ENCODE measurements at regions not wholly inside any gene's neighbourhood (a gene's known extent, or its start where the extent isn't known, plus 50 kb on each side); places are given as distances from the start of the nearest gene placed in this dataset.
"Not testable (repeated sequence)": the region's sequence is repeated elsewhere in the genome, so short reads cannot be mapped to it uniquely, and the experiment has no call there.

GRCh38 chr15:24331964-24332363 lies 343.6 kb upstream of the NPAP1 start:
- H3K27me3 ChIP-seq (ENCODE audit: insufficient read depth, low read depth); H3K79me2 ChIP-seq (ENCODE audit: low read depth); H4K20me1 ChIP-seq (ENCODE audit: insufficient read depth); BruUV-seq (replicated peaks); H3K36me3 ChIP-seq (ENCODE audit: low read depth); DNase-seq; H3K4me1 ChIP-seq (replicated peaks; ENCODE audit: insufficient read depth); H3K27ac ChIP-seq; H3K9me3 ChIP-seq (ENCODE audit: insufficient read depth, low read depth); H3K4me2 ChIP-seq; CTCF ChIA-PET; intact Hi-C loops (cut with micrococcal nuclease; ENCODE audit: unreplicated experiment); H3K4me3 ChIP-seq; POLR2A ChIA-PET (ENCODE audit: unreplicated experiment); H3F3A ChIP-seq (ENCODE audit: insufficient read depth, low read depth); H3K9me2 ChIP-seq (ENCODE audit: insufficient read depth); H2AFZ ChIP-seq: not testable (repeated sequence)

- H2AFZ ChIP-seq; intact Hi-C loops (cut with micrococcal nuclease; ENCODE audit: unreplicated experiment); H3K9me2 ChIP-seq (ENCODE audit: insufficient read depth); H3K4me1 ChIP-seq (replicated peaks; ENCODE audit: insufficient read depth); H3K27me3 ChIP-seq (ENCODE audit: insufficient read depth, low read depth); H3F3A ChIP-seq (ENCODE audit: insufficient read depth, low read depth); DNase-seq; H3K4me2 ChIP-seq; H3K27ac ChIP-seq; CTCF ChIA-PET; H3K4me3 ChIP-seq; H3K9me3 ChIP-seq (ENCODE audit: insufficient read depth, low read depth); BruUV-seq (replicated peaks); H4K20me1 ChIP-seq (ENCODE audit: insufficient read depth); H3K79me2 ChIP-seq (ENCODE audit: low read depth); H3K36me3 ChIP-seq (ENCODE audit: low read depth); POLR2A ChIA-PET (ENCODE audit: unreplicated experiment): not testable (repeated sequence)
Measured at GRCh38 chr15:24341876-24342275, 333.7 kb upstream of the NPAP1 start.

GRCh38 chr15:24352777-24353176 lies 322.8 kb upstream of the NPAP1 start:
- H3K27me3 ChIP-seq (ENCODE audit: insufficient read depth, low read depth); H3K9me2 ChIP-seq (ENCODE audit: insufficient read depth); H3K27ac ChIP-seq; H3K4me2 ChIP-seq; H3K4me1 ChIP-seq (replicated peaks; ENCODE audit: insufficient read depth); H3K79me2 ChIP-seq (ENCODE audit: low read depth); POLR2A ChIA-PET (ENCODE audit: unreplicated experiment); CTCF ChIA-PET; DNase-seq; H3K4me3 ChIP-seq; intact Hi-C loops (cut with micrococcal nuclease; ENCODE audit: unreplicated experiment); H4K20me1 ChIP-seq (ENCODE audit: insufficient read depth); H3K9me3 ChIP-seq (ENCODE audit: insufficient read depth, low read depth); H2AFZ ChIP-seq; H3F3A ChIP-seq (ENCODE audit: insufficient read depth, low read depth); H3K36me3 ChIP-seq (ENCODE audit: low read depth); BruUV-seq (replicated peaks): not testable (repeated sequence)

- H3K79me2 ChIP-seq (ENCODE audit: low read depth); CTCF ChIA-PET; POLR2A ChIA-PET (ENCODE audit: unreplicated experiment); DNase-seq; H3K4me1 ChIP-seq (replicated peaks; ENCODE audit: insufficient read depth); H3K27me3 ChIP-seq (ENCODE audit: insufficient read depth, low read depth); H3K4me2 ChIP-seq; H2AFZ ChIP-seq; H3K27ac ChIP-seq; H3K9me3 ChIP-seq (ENCODE audit: insufficient read depth, low read depth); H3K9me2 ChIP-seq (ENCODE audit: insufficient read depth); H3F3A ChIP-seq (ENCODE audit: insufficient read depth, low read depth); intact Hi-C loops (cut with micrococcal nuclease; ENCODE audit: unreplicated experiment); H4K20me1 ChIP-seq (ENCODE audit: insufficient read depth); H3K36me3 ChIP-seq (ENCODE audit: low read depth); H3K4me3 ChIP-seq; BruUV-seq (replicated peaks): not testable (repeated sequence)
Measured at GRCh38 chr15:24381103-24381502, 294.5 kb upstream of the NPAP1 start.

- H3K4me3 ChIP-seq; H3K9me2 ChIP-seq (ENCODE audit: insufficient read depth); H2AFZ ChIP-seq; POLR2A ChIA-PET (ENCODE audit: unreplicated experiment); H3K9me3 ChIP-seq (ENCODE audit: insufficient read depth, low read depth); H3F3A ChIP-seq (ENCODE audit: insufficient read depth, low read depth); H3K27ac ChIP-seq; H3K27me3 ChIP-seq (ENCODE audit: insufficient read depth, low read depth); H3K4me2 ChIP-seq; intact Hi-C loops (cut with micrococcal nuclease; ENCODE audit: unreplicated experiment); H3K4me1 ChIP-seq (replicated peaks; ENCODE audit: insufficient read depth); CTCF ChIA-PET; BruUV-seq (replicated peaks); H3K79me2 ChIP-seq (ENCODE audit: low read depth); H4K20me1 ChIP-seq (ENCODE audit: insufficient read depth); H3K36me3 ChIP-seq (ENCODE audit: low read depth); DNase-seq: not testable (repeated sequence)
Measured at GRCh38 chr15:24385258-24385657, 290.3 kb upstream of the NPAP1 start.

- no TSS peak for BruUV-seq (replicated peaks)
- no peak for DNase-seq
Measured at GRCh38 chr15:24394303-24394702, 281.3 kb upstream of the NPAP1 start.

More at GRCh38 chr15:24394303-24394702, 281.3 kb upstream of the NPAP1 start:
- Histone ChIP-seq H3K9me2 (ENCODE audit: insufficient read depth) (no peaks in the 10 kb centered on the region), H3K4me2 (no peak overlapping the region), H2AFZ (no peak overlapping the region), H3K4me1 (replicated peaks; ENCODE audit: insufficient read depth) (no peaks in the 10 kb centered on the region), H3K36me3 (ENCODE audit: low read depth) (no peaks in the 10 kb centered on the region), H3F3A (ENCODE audit: insufficient read depth, low read depth) (no peaks in the 10 kb centered on the region), H3K9me3 (ENCODE audit: insufficient read depth, low read depth) (no peaks in the 10 kb centered on the region), H3K27ac (no peak overlapping the region), H3K27me3 (ENCODE audit: insufficient read depth, low read depth) (no peaks in the 10 kb centered on the region), H3K4me3 (no peak overlapping the region), H3K79me2 (ENCODE audit: low read depth) (no peaks in the 10 kb centered on the region), H4K20me1 (ENCODE audit: insufficient read depth) (no peaks in the 10 kb centered on the region)
- TF ChIP-seq EZH2 (IDR thresholded peaks at IDR 0.05; ENCODE audit: low read depth) (no peak), CTCF (conservative IDR thresholded peaks at IDR 0.05) (no peak)
- CTCF ChIA-PET: no interaction called here
- intact Hi-C loops (cut with micrococcal nuclease; ENCODE audit: unreplicated experiment): no loop called here
- POLR2A ChIA-PET (ENCODE audit: unreplicated experiment): no interaction called here

Data from PC-9 (cell line).